ENCODE measurements at regions not wholly inside any gene's neighbourhood (a gene's known extent, or its start where the extent isn't known, plus 50 kb on each side); places are given as distances from the start of the nearest gene placed in this dataset.

DNA sequence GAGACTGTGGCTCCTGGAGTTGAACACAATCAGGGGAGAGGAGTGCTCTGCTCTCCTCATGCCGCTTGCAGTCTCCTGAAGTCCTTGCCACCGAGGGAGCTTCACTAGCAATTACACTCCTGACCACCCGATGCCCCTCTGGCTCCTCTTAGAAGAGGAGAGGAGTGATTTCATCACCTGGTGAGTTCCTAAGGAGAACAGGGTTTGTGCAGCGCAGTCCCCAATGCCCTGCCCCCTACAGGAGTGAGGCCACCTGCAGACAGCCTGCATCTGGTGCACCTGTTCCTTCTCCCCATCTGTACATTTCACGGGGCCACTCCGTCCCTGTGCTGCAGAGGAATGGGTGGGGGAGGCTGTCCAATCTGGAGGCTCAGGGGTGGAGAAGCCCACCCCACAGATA, 267.2 kb downstream of the HRH4 start:
- no peak for DNase-seq (ENCODE audit: low read depth, low spot score)
- CTCF ChIA-PET, result interaction anchor here (2.3 kb wide), 1 partner anchor 184 kb away, joined by 14 read pairs; no protein-coding TSS in a partner anchor
- no peaks in the 10 kb centered on the region for H3K9me3 ChIP-seq (ENCODE audit: control insufficient read depth, insufficient read depth, low read depth, low read length)
- intact Hi-C loops (cut with micrococcal nuclease; ENCODE audit: unreplicated experiment), result loop anchor here (10.0 kb wide), 1 partner anchor 233 kb away; no protein-coding TSS in a partner anchor
- H3K4me3 ChIP-seq (ENCODE audit: low read depth in 2 of 2, low read length in 2 of 2), result no peak overlapping the region
- no peaks in the 10 kb centered on the region for H3K4me1 ChIP-seq (ENCODE audit: control insufficient read depth, insufficient read depth, low read length)
- no peaks in the 10 kb centered on the region for H3K36me3 ChIP-seq (ENCODE audit: control insufficient read depth, insufficient read depth, low read length)
- POLR2A ChIA-PET, result no interaction called here
- TF ChIP-seq TCF7L2 (IDR thresholded peaks at IDR 0.05; ENCODE audit: low read depth, low read length), result no peak
- no peak for TF ChIP-seq SIN3A (IDR thresholded peaks at IDR 0.05; ENCODE audit: borderline replicate concordance, insufficient read depth, low read depth, low read length)
- TF ChIP-seq CTCF (IDR thresholded peaks at IDR 0.05), result no peak
- no peak for TF ChIP-seq POLR2AphosphoS5 (IDR thresholded peaks at IDR 0.05; ENCODE audit: low read depth, low read length)
- TF ChIP-seq, protein P1, sequence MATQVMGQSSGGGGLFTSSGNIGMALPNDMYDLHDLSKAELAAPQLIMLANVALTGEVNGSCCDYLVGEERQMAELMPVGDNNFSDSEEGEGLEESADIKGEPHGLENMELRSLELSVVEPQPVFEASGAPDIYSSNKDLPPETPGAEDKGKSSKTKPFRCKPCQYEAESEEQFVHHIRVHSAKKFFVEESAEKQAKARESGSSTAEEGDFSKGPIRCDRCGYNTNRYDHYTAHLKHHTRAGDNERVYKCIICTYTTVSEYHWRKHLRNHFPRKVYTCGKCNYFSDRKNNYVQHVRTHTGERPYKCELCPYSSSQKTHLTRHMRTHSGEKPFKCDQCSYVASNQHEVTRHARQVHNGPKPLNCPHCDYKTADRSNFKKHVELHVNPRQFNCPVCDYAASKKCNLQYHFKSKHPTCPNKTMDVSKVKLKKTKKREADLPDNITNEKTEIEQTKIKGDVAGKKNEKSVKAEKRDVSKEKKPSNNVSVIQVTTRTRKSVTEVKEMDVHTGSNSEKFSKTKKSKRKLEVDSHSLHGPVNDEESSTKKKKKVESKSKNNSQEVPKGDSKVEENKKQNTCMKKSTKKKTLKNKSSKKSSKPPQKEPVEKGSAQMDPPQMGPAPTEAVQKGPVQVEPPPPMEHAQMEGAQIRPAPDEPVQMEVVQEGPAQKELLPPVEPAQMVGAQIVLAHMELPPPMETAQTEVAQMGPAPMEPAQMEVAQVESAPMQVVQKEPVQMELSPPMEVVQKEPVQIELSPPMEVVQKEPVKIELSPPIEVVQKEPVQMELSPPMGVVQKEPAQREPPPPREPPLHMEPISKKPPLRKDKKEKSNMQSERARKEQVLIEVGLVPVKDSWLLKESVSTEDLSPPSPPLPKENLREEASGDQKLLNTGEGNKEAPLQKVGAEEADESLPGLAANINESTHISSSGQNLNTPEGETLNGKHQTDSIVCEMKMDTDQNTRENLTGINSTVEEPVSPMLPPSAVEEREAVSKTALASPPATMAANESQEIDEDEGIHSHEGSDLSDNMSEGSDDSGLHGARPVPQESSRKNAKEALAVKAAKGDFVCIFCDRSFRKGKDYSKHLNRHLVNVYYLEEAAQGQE (IDR thresholded peaks at IDR 0.05; ENCODE audit: insufficient read depth in 1 of 2, low read depth in 2 of 2, low read length in 1 of 2), result no peak
- no peak for ATAC-seq
- no TSS peak for BruUV-seq (replicated peaks)
- in situ Hi-C loops (cut with HindIII; ENCODE audit: low pct_unique_long_range_greater_than_20kb, low sequenced_read_pairs), result no loop called here
- peaks cover 13% of the 10 kb centered on the region for H3K27me3 ChIP-seq (ENCODE audit: control insufficient read depth, insufficient read depth, low read length)
- H3K27ac ChIP-seq (ENCODE audit: low read length), result no peak overlapping the region

DNA sequence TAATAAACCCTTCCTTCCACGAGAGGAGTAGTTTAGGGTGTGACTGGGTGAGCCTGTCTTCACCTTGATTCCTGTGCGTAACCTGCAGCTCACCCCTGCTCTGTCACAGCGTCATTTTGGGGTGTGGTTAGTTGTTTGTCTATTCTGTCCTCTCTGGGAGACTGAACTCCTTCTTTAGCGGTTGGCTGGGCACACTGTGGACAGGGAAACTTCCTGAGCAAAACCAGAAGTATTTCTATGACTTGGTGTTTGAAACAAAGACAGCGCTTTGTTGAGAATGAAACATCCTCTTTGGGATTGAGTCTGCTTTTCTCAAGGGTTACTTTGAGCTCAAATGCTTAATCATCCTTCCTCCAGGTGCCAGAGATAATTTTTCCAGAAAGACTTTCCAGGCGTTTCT, 270.7 kb downstream of the HRH4 start:
- ChIA-PET CTCF (no interaction called here), POLR2A (no interaction called here)
- intact Hi-C loops (cut with micrococcal nuclease; ENCODE audit: unreplicated experiment) (no loop called here), in situ Hi-C loops (cut with HindIII; ENCODE audit: low pct_unique_long_range_greater_than_20kb, low sequenced_read_pairs) (no loop called here)
- Histone ChIP-seq H3K27ac (ENCODE audit: low read length) (no peak overlapping the region), H3K4me1 (ENCODE audit: control insufficient read depth, insufficient read depth, low read length) (no peaks in the 10 kb centered on the region), H3K27me3 (ENCODE audit: control insufficient read depth, insufficient read depth, low read length) (peaks cover 17% of the 10 kb centered on the region), H3K36me3 (ENCODE audit: control insufficient read depth, insufficient read depth, low read length) (no peaks in the 10 kb centered on the region), H3K9me3 (ENCODE audit: control insufficient read depth, insufficient read depth, low read depth, low read length) (no peaks in the 10 kb centered on the region), H3K4me3 (ENCODE audit: low read depth in 2 of 2, low read length in 2 of 2) (no peak overlapping the region)
- no TSS peak for BruUV-seq (replicated peaks)
- TF ChIP-seq CTCF (IDR thresholded peaks at IDR 0.05) (no peak), SIN3A (IDR thresholded peaks at IDR 0.05; ENCODE audit: borderline replicate concordance, insufficient read depth, low read depth, low read length) (no peak), TCF7L2 (IDR thresholded peaks at IDR 0.05; ENCODE audit: low read depth, low read length) (no peak), POLR2AphosphoS5 (IDR thresholded peaks at IDR 0.05; ENCODE audit: low read depth, low read length) (no peak)
- TF ChIP-seq, protein P1 (IDR thresholded peaks at IDR 0.05; ENCODE audit: insufficient read depth in 1 of 2, low read depth in 2 of 2, low read length in 1 of 2), result no peak
- no peak for ATAC-seq
- no peak for DNase-seq (ENCODE audit: low read depth, low spot score)
